Neural progenitor cell (in vitro differentiated cells): ENCODE measurements at regions not wholly inside any gene's neighbourhood (a gene's known extent, or its start where the extent isn't known, plus 50 kb on each side); places are given as distances from the start of the nearest gene placed in this dataset.

Experiments
- DNase-seq: peaks from one replicate; pipeline ENCODE4 v3.0.0-alpha.2; 2016; ENCODE audit warnings: low spot score
- H2AFZ ChIP-seq: fragments of 200-600 bp; sonication (generic); replicated peaks from 2 replicates; pipeline ENCODE4 v1.6.1; 2016; ENCODE audit warnings: antibody characterized with exemption
- H3F3A ChIP-seq: fragments of 200-600 bp; sonication (generic); 2 replicates; pipeline ENCODE4 v1.6.1; 2016; ENCODE audit warnings: antibody characterized with exemption, low read depth
- H3K27ac ChIP-seq: fragments of 200-600 bp; sonication (generic); 2 replicates; pipeline ENCODE4 v1.5.1; 2016; ENCODE audit warnings: mild to moderate bottlenecking
- H3K27me3 ChIP-seq: fragments of 200-600 bp; sonication (generic); 2 replicates; pipeline ENCODE4 v1.6.1; 2016; ENCODE audit warnings: mild to moderate bottlenecking, moderate library complexity
- H3K36me3 ChIP-seq: fragments of 200-600 bp; sonication (generic); 2 replicates; pipeline ENCODE4 v1.5.1; 2016
- H3K4me1 ChIP-seq: fragments of 200-600 bp; sonication (generic); 2 replicates; pipeline ENCODE4 v1.6.1; 2016; ENCODE audit warnings: mixed run types
- H3K4me2 ChIP-seq: fragments of 200-600 bp; sonication (generic); 2 replicates; pipeline ENCODE4 v1.6.1; 2016
- H3K4me3 ChIP-seq: fragments of 200-600 bp; sonication (generic); 2 replicates; pipeline ENCODE4 v1.5.1; 2016
- H3K79me2 ChIP-seq: fragments of 200-600 bp; sonication (generic); 2 replicates; pipeline ENCODE4 v1.6.1; 2016; ENCODE audit warnings: low read depth
- H3K9ac ChIP-seq: fragments of 200-600 bp; sonication (generic); 2 replicates; pipeline ENCODE4 v1.6.1; 2016
- H3K9me3 ChIP-seq: fragments of 200-600 bp; sonication (generic); 2 replicates; pipeline ENCODE4 v1.5.1; 2016; ENCODE audit warnings: low read depth
- H4K20me1 ChIP-seq: fragments of 200-600 bp; sonication (generic); 2 replicates; pipeline ENCODE4 v1.6.1; 2016; ENCODE audit warnings: low read depth
- H3K27ac Mint-ChIP-seq: 3 replicates; pipeline ENCODE4 v1.8.0; 2021; ENCODE audit warnings: mixed read lengths
- H3K27me3 Mint-ChIP-seq: 2 replicates; pipeline ENCODE4 v1.8.0; 2022; ENCODE audit warnings: low read depth, mild to moderate bottlenecking, inconsistent platforms, moderate library complexity, mixed read lengths; ENCODE audit not compliant: insufficient read depth
- H3K36me3 Mint-ChIP-seq: 3 replicates; pipeline ENCODE4 v1.8.0; 2021; ENCODE audit warnings: mixed read lengths
- H3K4me1 Mint-ChIP-seq: 3 replicates; pipeline ENCODE4 v1.8.0; 2021; ENCODE audit warnings: mixed read lengths
- H3K4me3 Mint-ChIP-seq: 3 replicates; pipeline ENCODE4 v1.8.0; 2021; ENCODE audit warnings: mild to moderate bottlenecking, moderate library complexity, mixed read lengths
- H3K9me3 Mint-ChIP-seq: 3 replicates; pipeline ENCODE4 v1.8.0; 2020; ENCODE audit warnings: mixed read lengths
- CTCF ChIP-seq: fragments of 200-600 bp; sonication (generic); IDR thresholded peaks from 2 replicates; pipeline ENCODE4 v1.5.1; 2017; ENCODE audit warnings: antibody characterized with exemption, mild to moderate bottlenecking
- EZH2 ChIP-seq: fragments of 200-600 bp; sonication (generic); IDR thresholded peaks from 2 replicates; pipeline ENCODE4 v1.6.1; 2017; ENCODE audit warnings: antibody characterized with exemption, mild to moderate bottlenecking, moderate library complexity
- EZH2phosphoT487 ChIP-seq: fragments of 200-600 bp; sonication (generic); IDR thresholded peaks from 2 replicates; pipeline ENCODE4 v1.6.1; 2017; ENCODE audit warnings: antibody characterized with exemption

- no peaks in the 10 kb centered on the region for H3K27me3 Mint-ChIP-seq
- no peak overlapping the region for H3K27ac Mint-ChIP-seq
Measured at GRCh38 chr3:26845194-26845593, 222.6 kb downstream of the LRRC3B start.

GRCh38 chr3:26847680-26848079 is 225.1 kb downstream of the LRRC3B start:
- no peak overlapping the region for H3K9ac ChIP-seq
- Mint-ChIP-seq H3K27ac (no peak overlapping the region), H3K4me1 (peaks cover 7% of the 10 kb centered on the region), H3K27me3 (no peaks in the 10 kb centered on the region), H3K4me3 (no peak overlapping the region), H3K36me3 (no peaks in the 10 kb centered on the region), H3K9me3 (no peaks in the 10 kb centered on the region)
- H4K20me1 ChIP-seq = no peaks in the 10 kb centered on the region
- no peak for DNase-seq
- H3K27me3 ChIP-seq = no peaks in the 10 kb centered on the region
- H3F3A ChIP-seq = no peaks in the 10 kb centered on the region
- peaks cover 4% of the 10 kb centered on the region for H3K4me1 ChIP-seq
- TF ChIP-seq EZH2 (no peak), EZH2phosphoT487 (no peak), CTCF (no peak)
- H3K36me3 ChIP-seq = no peaks in the 10 kb centered on the region
- H3K4me2 ChIP-seq = no peak overlapping the region
- H3K9me3 ChIP-seq = no peaks in the 10 kb centered on the region
- no peak overlapping the region for H3K4me3 ChIP-seq
- no peaks in the 10 kb centered on the region for H3K79me2 ChIP-seq
- H2AFZ ChIP-seq = no peak overlapping the region
- H3K27ac ChIP-seq = no peak overlapping the region

More at GRCh38 chr3:26845194-26845593, 222.6 kb downstream of the LRRC3B start:
- peaks cover 9% of the 10 kb centered on the region for H3F3A ChIP-seq
- Mint-ChIP-seq H3K9me3 (no peaks in the 10 kb centered on the region), H3K36me3 (no peaks in the 10 kb centered on the region), H3K4me3 (no peak overlapping the region), H3K4me1 (peaks cover 16% of the 10 kb centered on the region)
- no peaks in the 10 kb centered on the region for H4K20me1 ChIP-seq
- no peak overlapping the region for H3K4me2 ChIP-seq
- H3K79me2 ChIP-seq = no peaks in the 10 kb centered on the region
- H3K4me3 ChIP-seq = no peak overlapping the region
- TF ChIP-seq EZH2 = no peak
- TF ChIP-seq EZH2phosphoT487 = no peak
- no peak for TF ChIP-seq CTCF
- H3K4me1 ChIP-seq = peaks cover 9% of the 10 kb centered on the region
- no peak for DNase-seq
- no peak overlapping the region for H3K27ac ChIP-seq
- no peaks in the 10 kb centered on the region for H3K9me3 ChIP-seq
- no peak overlapping the region for H3K9ac ChIP-seq
- no peaks in the 10 kb centered on the region for H3K27me3 ChIP-seq
- no peak overlapping the region for H2AFZ ChIP-seq
- no peaks in the 10 kb centered on the region for H3K36me3 ChIP-seq

- no peaks in the 10 kb centered on the region for H3K36me3 Mint-ChIP-seq
Measured at GRCh38 chr3:26894443-26894842, 271.9 kb downstream of the LRRC3B start.

More at GRCh38 chr3:26894443-26894842, 271.9 kb downstream of the LRRC3B start:
- no peak for DNase-seq
- H3K4me1 Mint-ChIP-seq = no peaks in the 10 kb centered on the region
- Histone ChIP-seq H2AFZ (no peak overlapping the region), H3K36me3 (peaks cover 3% of the 10 kb centered on the region), H3K4me3 (no peak overlapping the region), H4K20me1 (no peaks in the 10 kb centered on the region), H3K9ac (no peak overlapping the region), H3K79me2 (no peaks in the 10 kb centered on the region), H3K27ac (no peak overlapping the region), H3K9me3 (no peaks in the 10 kb centered on the region), H3K4me2 (no peak overlapping the region), H3K4me1 (peaks cover 4% of the 10 kb centered on the region), H3K27me3 (no peaks in the 10 kb centered on the region), H3F3A (no peaks in the 10 kb centered on the region)
- no peak overlapping the region for H3K4me3 Mint-ChIP-seq
- H3K27ac Mint-ChIP-seq = no peak overlapping the region
- no peaks in the 10 kb centered on the region for H3K27me3 Mint-ChIP-seq
- no peaks in the 10 kb centered on the region for H3K9me3 Mint-ChIP-seq
- TF ChIP-seq EZH2 (no peak), EZH2phosphoT487 (no peak), CTCF (no peak)
